CD4-positive, alpha-beta T cell treated with Interleukin-10 for 1 hour (primary cell): ENCODE measurements at regions not wholly inside any gene's neighbourhood (a gene's known extent, or its start where the extent isn't known, plus 50 kb on each side); places are given as distances from the start of the nearest gene placed in this dataset.

Experiments used
- DNase-seq: peaks from one replicate; pipeline ENCODE4 v3.0.0-alpha.2; 2020

- DNase-seq: no peak
Measured at GRCh38 chr9:1337169-1337568, 287.0 kb downstream of the DMRT2 start.

GRCh38 chr9:1340390-1340789, 290.2 kb downstream of the DMRT2 start:
- DNase-seq: no peak

DNA sequence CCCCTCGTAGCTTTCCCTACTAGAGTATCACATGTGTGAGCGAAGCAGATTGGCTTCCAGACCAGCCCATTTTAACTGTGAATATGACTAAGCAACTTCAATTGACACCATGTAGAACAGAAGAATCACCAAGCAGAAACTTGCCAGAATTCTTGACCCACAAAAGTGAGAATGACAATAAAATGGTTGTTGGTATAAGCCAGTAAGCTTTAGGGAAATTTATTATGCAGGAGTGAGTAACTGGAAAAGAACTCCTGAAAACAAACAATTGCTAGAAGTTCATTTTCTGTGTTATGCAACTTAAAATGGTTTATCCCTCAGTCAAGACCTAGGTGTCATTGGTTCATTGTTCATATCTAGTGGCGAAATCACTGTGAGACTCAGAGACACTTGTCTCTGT, 303.1 kb downstream of the DMRT2 start:
- DNase-seq: no peak

DNA sequence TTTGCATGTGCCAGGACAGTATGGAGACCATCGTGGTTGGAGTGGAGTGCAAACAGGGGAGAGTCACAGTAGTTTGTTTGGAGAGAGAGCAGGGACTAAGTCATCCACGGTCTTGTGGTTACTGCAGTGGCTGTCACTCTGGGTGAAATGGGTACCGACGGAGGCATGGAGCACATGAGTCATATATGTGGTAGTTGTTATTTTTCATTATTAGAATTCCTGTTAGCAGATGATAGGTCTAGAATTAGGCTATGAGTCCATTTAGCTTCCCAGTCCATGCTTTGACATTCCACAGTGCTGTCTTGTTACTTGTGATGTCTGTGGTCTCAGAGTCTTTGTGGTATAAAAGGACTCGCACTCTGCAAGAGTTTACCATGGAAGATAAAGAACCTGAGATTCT, 303.9 kb downstream of the DMRT2 start:
- no peak for DNase-seq

- DNase-seq: no peak
Measured at GRCh38 chr9:1354606-1355005, 304.4 kb downstream of the DMRT2 start.

GRCh38 chr9:1355656-1356055, 305.5 kb downstream of the DMRT2 start:
- DNase-seq: no peak

GRCh38 chr9:1362845-1363244, 312.7 kb downstream of the DMRT2 start:
- no peak for DNase-seq

- peak; percentile 43 for DNase-seq
Measured at GRCh38 chr9:1366276-1366675, 316.1 kb downstream of the DMRT2 start.

GRCh38 chr9:1369297-1369696, 319.1 kb downstream of the DMRT2 start:
- DNase-seq: no peak

DNA sequence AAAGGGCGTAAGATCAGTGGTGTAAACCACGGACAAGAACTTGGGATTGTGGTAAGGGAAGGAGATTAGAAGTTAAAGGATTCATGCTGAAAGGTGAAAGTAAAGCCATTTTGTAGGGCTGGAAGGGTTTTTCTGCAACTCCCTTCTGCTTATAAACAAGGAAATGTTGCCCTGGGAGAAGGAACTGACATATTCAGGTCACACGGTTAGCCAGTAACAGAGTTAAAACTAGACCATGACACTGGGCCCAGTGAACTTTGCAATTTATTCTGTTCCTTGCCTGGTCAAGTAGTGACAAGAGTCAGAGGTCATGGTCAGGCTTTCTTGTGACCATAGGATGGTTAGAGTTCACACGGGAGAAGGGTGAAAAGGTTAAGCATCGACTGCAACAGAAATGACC, 323.3 kb downstream of the DMRT2 start:
- no peak for DNase-seq

DNA sequence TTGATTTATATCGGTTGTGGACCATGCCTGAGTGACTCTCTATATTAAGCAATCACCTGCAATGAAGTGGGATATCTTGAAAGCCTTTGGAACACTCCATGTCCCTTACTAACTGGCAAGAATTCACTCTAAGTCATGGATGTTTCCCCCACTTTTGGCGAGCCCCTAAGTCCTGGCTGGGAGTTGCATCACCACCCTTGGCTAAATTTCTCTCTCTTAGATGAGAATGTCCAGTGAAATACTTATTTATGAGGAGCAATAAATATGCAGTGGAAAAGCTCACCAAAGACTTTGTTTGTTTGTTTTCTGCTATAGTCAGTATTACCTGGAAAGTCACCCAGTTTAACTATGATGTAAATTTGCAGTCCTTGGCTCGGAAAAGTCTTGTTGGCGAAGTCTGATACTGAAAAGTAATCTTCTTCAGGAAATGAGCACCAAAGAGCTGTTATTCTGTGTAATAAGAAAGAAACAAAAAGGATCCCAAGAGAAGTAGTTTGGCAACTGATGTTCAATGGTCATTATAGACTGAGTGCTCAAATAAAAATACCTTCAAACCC, 333.8 kb downstream of the DMRT2 start:
- DNase-seq: no peak

DNA sequence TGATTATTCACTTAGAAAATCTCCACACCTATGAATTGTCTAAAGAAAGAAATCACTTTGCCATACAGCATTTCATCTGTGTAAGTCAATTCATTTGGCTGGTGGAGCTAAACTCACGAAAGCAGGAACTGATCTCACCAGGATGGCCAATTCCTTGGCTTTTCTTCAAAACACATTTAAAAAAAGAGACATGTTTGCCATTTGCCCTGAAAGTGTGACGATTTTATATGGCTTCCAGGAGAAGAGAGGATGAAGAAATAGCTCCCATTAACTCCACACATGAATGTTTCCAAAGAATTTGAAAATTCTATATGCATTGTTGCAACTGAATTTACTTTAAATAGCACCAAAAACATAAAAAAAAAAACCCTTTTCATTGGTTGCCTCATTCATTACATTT, 334.7 kb downstream of the DMRT2 start:
- DNase-seq: no peak

- DNase-seq: no peak
Measured at GRCh38 chr9:1386420-1386819, 336.3 kb downstream of the DMRT2 start.

DNA sequence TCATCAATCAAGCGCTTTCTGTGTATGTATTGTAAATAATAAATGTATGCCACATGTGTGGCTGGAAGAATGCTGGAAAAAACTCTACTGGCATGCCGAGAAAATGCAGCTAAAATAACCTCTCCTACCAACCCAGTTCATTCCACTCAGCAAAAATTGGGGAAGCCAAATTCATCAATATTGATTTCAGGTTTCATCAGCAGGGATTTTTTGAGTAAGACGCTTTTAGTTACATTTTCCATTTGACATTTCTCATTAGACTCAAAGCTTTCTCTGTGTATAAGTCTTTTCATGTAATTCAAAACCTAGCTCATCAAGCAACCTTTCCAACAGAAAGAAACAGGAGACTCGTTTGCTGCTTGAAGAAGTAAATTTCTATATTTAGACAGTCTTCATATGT, 338.1 kb downstream of the DMRT2 start:
- no peak for DNase-seq

DNA sequence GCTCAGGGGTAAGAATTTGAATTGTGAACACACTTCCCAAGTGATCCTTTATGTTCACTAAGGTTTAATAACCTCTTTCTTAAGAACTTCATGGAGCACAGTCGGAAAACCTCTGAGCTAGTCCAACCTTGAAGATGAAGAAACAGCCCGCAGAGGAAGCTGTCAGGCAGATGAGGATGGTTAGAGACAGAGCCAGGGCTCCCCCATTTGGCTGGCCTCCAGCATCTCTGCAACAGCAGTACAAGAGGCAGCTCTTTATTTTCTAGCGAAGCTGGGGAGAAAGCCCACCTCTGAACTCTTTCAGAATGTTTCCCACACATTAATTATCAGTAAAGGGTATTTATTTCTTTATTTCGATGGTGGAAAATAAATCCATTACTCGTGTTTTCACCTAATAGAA, 350.8 kb downstream of the DMRT2 start:
- DNase-seq: peak; percentile 16

DNA sequence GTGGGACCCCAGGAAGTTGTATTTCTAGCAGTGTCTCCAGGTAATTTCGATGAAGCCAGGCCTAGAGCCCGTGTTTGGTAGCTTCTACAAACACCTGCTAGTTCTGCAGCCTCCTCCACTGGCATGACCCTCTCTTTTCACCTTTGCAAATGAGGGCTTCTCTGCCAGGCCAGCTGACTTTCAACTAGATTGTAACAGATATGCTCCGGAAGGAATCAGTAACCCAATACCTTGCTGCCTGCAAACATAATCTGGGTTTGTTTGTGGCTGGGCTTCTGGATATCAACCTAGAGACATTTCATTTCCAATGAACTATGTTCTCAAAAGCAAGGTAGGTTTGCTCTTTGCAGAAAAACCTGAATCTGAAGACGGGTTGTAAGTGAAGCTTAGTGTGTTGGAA, 354.8 kb downstream of the DMRT2 start:
- DNase-seq: no peak

DNA sequence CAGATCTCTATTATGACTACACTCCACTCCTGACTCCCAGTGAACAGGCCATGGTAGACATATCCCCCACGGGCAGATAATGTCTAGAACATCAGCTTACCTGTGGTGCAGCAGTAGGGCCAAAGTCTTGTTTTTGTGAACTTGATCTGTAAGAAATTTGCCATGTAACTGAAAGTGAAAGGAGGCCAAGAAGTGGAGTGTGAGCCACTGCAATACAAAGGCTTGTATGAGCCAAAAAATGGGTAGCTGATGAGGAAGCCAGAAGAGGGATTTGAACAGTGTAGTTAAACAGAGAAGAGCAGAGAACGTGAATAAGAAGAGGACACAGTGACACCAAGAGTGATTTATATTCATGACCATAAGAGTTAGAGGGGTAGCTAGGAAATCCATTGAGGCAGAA, 361.7 kb downstream of the DMRT2 start:
- DNase-seq: no peak

DNA sequence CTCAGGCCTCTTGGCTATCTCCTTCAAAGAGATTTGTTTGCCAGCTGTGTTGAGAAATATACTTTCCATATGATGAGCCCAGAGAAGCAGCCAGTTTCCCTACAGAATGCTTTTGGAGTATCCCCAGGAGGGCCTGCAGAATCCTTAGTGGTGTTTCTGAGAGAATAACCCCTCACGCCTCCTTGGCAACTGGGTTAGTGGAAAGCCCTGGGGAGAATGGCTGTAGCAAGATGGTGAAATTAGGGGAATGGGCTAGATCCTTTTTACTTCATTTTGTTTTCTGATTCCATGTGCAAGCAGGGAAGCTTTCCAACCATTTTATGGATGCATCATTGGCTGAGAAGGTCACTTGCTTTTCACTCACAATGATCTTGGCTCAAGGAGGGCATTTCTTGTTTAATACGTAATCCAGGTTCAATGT, 364.6 kb downstream of the DMRT2 start:
- DNase-seq: no peak

DNA sequence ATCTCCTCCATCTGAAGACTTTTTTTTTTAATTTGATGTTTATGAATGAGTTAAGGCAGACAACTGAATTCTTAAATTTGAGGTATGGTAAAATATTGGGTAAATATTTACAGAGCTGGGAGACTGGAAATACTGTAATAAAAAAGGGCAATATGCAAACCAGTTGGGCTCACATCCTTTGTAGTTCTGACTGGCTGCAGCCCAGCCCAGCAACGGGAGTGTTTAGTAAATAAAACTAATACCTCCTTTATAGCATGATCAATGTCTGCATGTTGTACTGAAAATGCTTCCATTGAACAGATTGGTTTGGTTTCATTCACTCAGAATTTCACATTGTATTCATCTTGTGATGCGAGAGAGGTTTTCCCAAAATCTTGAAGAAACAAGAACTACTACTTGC, 365.0 kb downstream of the DMRT2 start:
- DNase-seq: no peak

- no peak for DNase-seq
Measured at GRCh38 chr9:1416261-1416660, 366.1 kb downstream of the DMRT2 start.

- no peak for DNase-seq
Measured at GRCh38 chr9:1421436-1421835, 371.3 kb downstream of the DMRT2 start.

DNA sequence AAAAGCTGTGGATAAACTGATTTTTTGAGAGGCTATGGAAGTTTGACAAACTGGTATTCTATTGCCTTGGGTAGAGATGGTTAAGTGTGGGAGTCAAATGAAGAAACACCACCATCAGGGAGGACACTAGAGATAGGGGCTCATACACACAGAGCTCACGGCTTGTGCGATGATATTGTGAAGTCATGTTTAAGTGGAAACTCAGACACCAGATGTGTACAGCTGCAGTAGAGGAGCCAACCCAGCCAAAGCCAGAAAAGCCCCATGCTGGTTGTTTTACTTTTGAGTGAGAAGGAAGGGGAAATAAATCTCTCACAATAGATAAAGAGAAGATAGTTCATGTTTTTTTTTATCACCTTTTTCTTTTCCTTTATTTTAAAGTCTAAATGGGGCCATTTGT, 377.7 kb downstream of the DMRT2 start:
- no peak for DNase-seq

- no peak for DNase-seq
Measured at GRCh38 chr9:1429297-1429696, 379.1 kb downstream of the DMRT2 start.

GRCh38 chr9:1431461-1431860, 381.3 kb downstream of the DMRT2 start:
- no peak for DNase-seq

DNA sequence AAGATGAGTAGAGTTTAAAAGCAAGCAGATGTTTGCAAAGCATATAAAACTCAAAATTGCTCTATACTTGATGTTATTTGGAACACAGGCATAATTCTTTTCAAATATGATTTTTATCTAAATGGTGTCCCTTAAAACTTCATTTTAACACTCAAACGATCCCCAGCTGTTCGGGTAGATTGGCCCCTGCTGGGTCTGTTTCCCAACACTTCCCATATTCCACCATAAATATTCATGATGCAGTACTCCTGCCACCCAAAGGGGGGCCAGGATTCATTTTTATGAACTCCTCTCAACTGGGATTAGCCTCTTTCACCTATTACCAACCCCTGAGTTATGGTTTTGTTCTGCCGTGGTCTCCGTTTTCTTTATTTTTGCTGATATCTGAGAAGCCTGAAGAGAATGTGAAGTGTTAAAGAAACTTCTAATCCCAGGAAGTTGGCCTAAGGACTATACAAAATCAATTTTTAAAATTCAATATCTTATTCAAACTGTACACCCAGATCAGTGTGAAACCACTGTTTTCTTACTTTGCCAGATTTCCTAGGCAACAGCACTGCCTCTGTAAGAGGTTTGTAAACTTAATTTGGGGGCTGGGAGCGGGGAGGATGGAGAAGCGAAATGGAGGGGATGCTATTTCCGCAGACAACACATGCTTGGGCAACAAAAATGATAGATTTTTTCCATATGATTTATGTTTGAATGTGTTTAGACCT, 384.1 kb downstream of the DMRT2 start:
- no peak for DNase-seq
